Aorta (tissue), 5 donors: ENCODE measurements at regions not wholly inside any gene's neighbourhood (a gene's known extent, or its start where the extent isn't known, plus 50 kb on each side); places are given as distances from the start of the nearest gene placed in this dataset.

Experiments used
- ATAC-seq: fragments of 200-7000 bp; cut with Tn5 transposase; one replicate; pipeline ENCODE4 v1.9.1; 2022; ENCODE audit warnings: moderate library complexity; ENCODE audit not compliant: low FRiP score
- DNase-seq, 2 donors: peaks; one replicate each; pipeline ENCODE4 v3.0.0-alpha.2; 2020
- H3K27ac ChIP-seq, 2 donors: one replicate each; pipeline ENCODE4 v1.5.1; 2013; ENCODE audit warnings: low read length in 2 of 2, mild to moderate bottlenecking in 2 of 2, moderate library complexity in 2 of 2, control low read depth in 1 of 2, inconsistent platforms in 1 of 2, low read depth in 1 of 2
- H3K27me3 ChIP-seq, 2 donors: one replicate each; pipeline ENCODE4 v1.6.1; 2013; ENCODE audit warnings: control low read depth in 1 of 2, low read length in 1 of 2, mild to moderate bottlenecking in 1 of 2, moderate library complexity in 1 of 2; ENCODE audit not compliant: insufficient read depth in 2 of 2, control insufficient read depth in 1 of 2
- H3K36me3 ChIP-seq, 2 donors: one replicate each; pipeline ENCODE4 v1.6.1; 2013; ENCODE audit warnings: control low read depth in 1 of 2, low read length in 1 of 2, mild to moderate bottlenecking in 1 of 2; ENCODE audit not compliant: insufficient read depth in 2 of 2, control insufficient read depth in 1 of 2
- H3K4me1 ChIP-seq, 2 donors: one replicate each; pipeline ENCODE4 v1.6.1; 2013; ENCODE audit warnings: low read length in 2 of 2, control low read depth in 1 of 2, mild to moderate bottlenecking in 1 of 2, moderate library complexity in 1 of 2; ENCODE audit not compliant: insufficient read depth in 2 of 2, control insufficient read depth in 1 of 2
- H3K4me3 ChIP-seq, 2 donors: one replicate each; pipeline ENCODE4 v1.5.1; 2013; ENCODE audit warnings: low read length in 2 of 2, control low read depth in 1 of 2, mild to moderate bottlenecking in 1 of 2
- H3K9me3 ChIP-seq: one replicate; pipeline ENCODE4 v1.6.1; 2013; ENCODE audit warnings: mild to moderate bottlenecking, low read length; ENCODE audit not compliant: control insufficient read depth
- WGBS, 2 donors: extraction: QIAGEN DNeasy Blood & Tissue Kit; methylation state at CpG; one replicate each; pipeline ENCODE4 v1.1.7; 2013; 5-methylcytosine and 5-hydroxymethylcytosine counted together
- intact Hi-C, 2 donors: fragments of 100-400 bp; cut with DNase I; formaldehyde crosslinking; loops; one replicate each; pipeline versions ENCODE4 v1.14.2 to v1.15.0; 2022
- donor health status: healthy with polysubstance abuse.
- donor health status: Bipolar disorder and iron deficiency.
- donor health status: DM: no; HTN: no; CAD: no.
- donor health status: DM: no; HTN: no; CAD: no.
- donor health status: DM: yes; HTN: yes; CAD: no.

DNA sequence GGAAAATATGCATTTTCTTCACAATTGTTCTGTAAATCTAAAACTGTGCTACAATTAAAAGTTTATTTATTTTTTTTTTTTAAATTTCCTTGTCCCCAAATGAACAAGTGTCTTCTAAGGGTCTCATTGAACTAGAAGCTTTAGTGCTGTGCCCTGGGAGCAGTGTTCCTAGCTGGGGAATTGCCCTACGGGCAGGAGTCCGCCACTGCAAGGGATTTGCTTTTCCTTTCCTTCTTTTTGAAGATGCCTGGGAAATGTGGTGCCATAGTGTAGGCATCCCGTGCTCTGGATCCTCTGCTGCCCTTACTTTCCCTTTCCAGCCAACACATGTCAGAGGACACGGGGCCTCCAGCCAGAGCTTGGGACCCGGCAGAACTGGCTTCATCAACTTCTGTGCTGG is 177.1 kb upstream of the CTBP2 start:
- H3K36me3 ChIP-seq, result no peaks in the 10 kb centered on the region
- ATAC-seq (no peak), DNase-seq (no peak)
- H3K4me1 ChIP-seq, result no peaks in the 10 kb centered on the region
- intact Hi-C loops, result no loop called here
- no peaks in the 10 kb centered on the region for H3K9me3 ChIP-seq
- no peak overlapping the region for H3K4me3 ChIP-seq
- 63 to 77% methylated on average over 5 of the region's 5 CpGs for WGBS, 2 donors
- no peak overlapping the region for H3K27ac ChIP-seq
- H3K27me3 ChIP-seq, result peaks cover 0 to 2% of the 10 kb centered on the region in 2 donors

DNA sequence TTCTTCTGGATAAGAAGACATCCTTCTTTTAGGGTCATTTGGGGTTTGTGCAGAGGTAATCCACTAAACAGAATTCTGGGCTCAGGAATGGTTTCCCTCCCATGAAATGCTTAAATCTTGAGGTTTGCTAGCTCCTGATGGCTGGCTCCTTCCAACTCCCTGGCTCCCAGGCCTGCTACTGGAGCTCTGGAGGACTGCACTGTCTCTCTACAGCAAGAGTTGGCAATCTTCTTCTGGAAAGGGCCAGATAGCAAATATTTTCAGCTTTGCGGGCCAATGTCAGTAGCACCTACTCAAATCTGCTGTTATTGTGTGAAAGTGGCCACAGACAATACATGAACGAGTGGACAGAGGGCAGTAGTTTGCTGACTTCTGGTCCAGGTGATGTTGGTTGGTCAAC is 174.2 kb upstream of the CTBP2 start:
- intact Hi-C loops, result no loop called here
- WGBS, 2 donors, result 88% methylated on average over 2 of the region's 2 CpGs
- H3K9me3 ChIP-seq, result no peaks in the 10 kb centered on the region
- peaks cover 0 to 2% of the 10 kb centered on the region in 2 donors for H3K27me3 ChIP-seq
- DNase-seq, result no peak
- H3K27ac ChIP-seq, result no peak overlapping the region
- no peak for ATAC-seq
- no peaks in the 10 kb centered on the region for H3K36me3 ChIP-seq
- H3K4me1 ChIP-seq, result no peaks in the 10 kb centered on the region
- H3K4me3 ChIP-seq, result no peak overlapping the region

DNA sequence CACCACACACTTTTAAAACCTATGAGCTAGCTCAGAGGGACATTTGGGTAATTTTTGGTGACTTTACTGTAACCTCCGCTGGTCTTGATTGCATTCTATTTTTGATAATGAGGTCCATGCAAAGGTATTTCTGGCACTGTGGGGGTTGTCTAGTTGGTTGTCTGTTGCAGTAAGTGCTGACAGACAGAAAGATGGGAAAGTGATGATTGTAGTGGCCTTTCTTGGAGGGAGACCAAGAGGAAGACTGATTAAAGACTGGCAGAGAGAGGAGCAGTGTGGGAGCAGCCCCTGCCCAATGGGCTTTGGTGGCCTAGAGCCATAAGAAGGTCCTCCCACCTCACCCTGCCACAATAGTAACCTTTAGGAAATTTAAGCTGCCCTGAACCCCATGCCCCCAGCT is 173.4 kb upstream of the CTBP2 start:
- 29 to 48% methylated on average over 1 of the region's 1 CpG for WGBS, 2 donors
- intact Hi-C loops, result no loop called here

DNA sequence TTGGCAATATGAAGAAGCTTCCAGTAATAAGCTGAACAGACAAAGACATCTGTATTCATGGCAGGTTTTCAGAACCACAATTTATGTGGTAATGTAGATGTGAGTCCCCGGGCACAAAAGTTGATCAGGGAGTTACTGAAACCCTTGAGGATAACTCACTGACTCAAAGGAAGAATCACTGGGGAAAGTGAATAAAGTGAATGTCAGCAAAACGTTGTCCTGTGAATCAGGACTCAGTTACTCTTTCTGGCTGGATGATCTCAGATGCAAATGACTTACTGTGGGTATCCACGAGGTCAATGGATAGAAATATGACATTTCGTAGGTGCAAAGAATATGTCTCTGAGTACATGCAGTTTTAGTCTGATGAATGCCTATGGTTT is 172.8 kb upstream of the CTBP2 start:
- ATAC-seq, result no peak
- Histone ChIP-seq H3K36me3 (no peaks in the 10 kb centered on the region), H3K9me3 (no peaks in the 10 kb centered on the region), H3K4me1 (no peaks in the 10 kb centered on the region), H3K4me3 (no peak overlapping the region), H3K27ac (no peak overlapping the region), H3K27me3 (peaks cover 0 to 2% of the 10 kb centered on the region in 2 donors)
- intact Hi-C loops, result no loop called here
- WGBS, 2 donors, result 55 to 60% methylated on average over 4 of the region's 4 CpGs
- DNase-seq, result no peak

More for the DNA sequence above, 173.4 kb upstream of the CTBP2 start:
- no peak for ATAC-seq
- no peaks in the 10 kb centered on the region for H3K9me3 ChIP-seq
- no peak overlapping the region for H3K27ac ChIP-seq
- no peaks in the 10 kb centered on the region for H3K36me3 ChIP-seq
- no peak overlapping the region for H3K4me3 ChIP-seq
- peaks cover 0 to 2% of the 10 kb centered on the region in 2 donors for H3K27me3 ChIP-seq
- H3K4me1 ChIP-seq, result no peaks in the 10 kb centered on the region
- DNase-seq, result no peak

DNA sequence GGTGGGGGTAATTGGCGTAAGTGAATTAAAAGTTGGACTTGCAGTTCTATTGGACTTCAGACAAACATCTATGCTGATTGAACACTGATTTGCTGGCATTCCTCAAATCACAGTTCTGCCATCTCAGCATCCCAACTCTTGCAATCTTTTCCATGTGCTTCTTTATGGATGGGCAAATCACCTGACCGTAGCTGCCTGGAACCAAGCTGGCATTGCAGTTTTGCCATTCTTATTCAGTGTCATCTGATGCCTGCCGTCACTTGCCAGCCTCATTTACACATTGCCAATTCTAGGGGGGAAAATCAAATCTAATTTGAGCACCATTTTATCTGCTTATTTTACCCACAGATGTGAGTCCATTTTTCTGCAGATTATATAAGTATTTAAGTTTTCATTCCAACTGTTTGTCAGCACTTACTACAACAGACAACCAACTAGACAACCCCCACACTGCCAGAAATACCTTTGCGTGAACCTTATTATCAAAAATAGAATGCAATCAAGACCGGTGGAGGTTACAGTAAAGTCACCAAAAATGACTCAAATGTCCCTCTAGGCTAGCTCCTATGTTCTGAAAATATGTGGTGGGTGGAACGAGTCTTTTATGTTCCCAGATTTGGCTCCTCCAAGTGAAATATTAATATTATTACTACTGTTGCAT is 172.3 kb upstream of the CTBP2 start:
- H3K36me3 ChIP-seq, result no peaks in the 10 kb centered on the region
- WGBS, 2 donors, result 38 to 50% methylated on average over 6 of the region's 6 CpGs
- DNase-seq, result no peak
- H3K27ac ChIP-seq, result no peak overlapping the region
- H3K4me1 ChIP-seq, result no peaks in the 10 kb centered on the region
- no peak for ATAC-seq
- H3K27me3 ChIP-seq, result peaks cover 0 to 2% of the 10 kb centered on the region in 2 donors
- H3K9me3 ChIP-seq, result no peaks in the 10 kb centered on the region
- intact Hi-C loops, result no loop called here
- H3K4me3 ChIP-seq, result no peak overlapping the region

DNA sequence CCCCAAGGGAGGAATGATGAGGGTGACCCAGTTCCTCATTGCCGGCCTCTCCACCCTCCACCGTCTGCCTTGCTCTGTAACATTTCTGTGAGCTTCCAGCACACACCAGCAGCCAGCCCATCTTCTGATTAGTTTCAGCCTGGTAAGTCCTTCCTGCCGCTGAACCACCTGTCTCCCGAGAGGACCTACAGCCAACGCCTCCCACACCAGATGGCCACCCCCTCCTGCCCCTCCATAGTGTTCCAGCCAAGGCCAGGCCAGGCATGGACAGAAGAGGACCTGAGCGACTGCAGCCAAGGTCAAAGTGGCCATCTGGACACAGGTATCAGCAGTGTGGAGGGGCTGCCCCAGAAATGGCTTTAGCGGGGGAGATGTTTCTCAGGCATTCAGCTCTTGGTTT is 170.7 kb upstream of the CTBP2 start:
- Histone ChIP-seq H3K4me1 (no peaks in the 10 kb centered on the region), H3K36me3 (no peaks in the 10 kb centered on the region), H3K27me3 (peaks cover 0 to 2% of the 10 kb centered on the region in 2 donors), H3K4me3 (no peak overlapping the region), H3K9me3 (peaks cover 4% of the 10 kb centered on the region), H3K27ac (no peak overlapping the region)
- ATAC-seq (no peak), DNase-seq (no peak)
- WGBS, 2 donors, result 95 to 96% methylated on average over 7 of the region's 7 CpGs
- intact Hi-C loops, result no loop called here

DNA sequence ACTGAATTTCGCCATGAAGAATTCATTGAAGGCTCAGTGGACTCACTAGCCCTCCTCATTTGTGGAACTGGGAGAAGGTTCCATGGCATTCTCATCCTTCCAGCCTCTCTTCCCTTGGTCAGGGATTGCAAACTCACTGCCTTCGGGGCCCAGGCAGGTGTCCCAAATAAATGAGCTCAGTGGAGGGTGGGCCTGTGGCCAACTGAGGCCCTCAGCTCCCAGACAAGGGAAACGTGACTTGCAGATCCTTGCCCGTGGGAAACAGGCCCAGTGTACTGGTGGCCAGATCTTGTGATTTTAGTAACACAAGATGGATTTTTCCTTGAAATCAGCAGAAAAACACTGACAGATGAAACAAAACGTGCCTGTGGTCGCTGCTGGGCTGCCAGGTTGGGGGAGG is 168.7 kb upstream of the CTBP2 start:
- H3K27me3 ChIP-seq, result no peaks in the 10 kb centered on the region
- no peaks in the 10 kb centered on the region for H3K4me1 ChIP-seq
- no peak for DNase-seq
- ATAC-seq, result no peak
- 17 to 26% methylated on average over 6 of the region's 6 CpGs for WGBS, 2 donors
- H3K27ac ChIP-seq, result no peak overlapping the region
- intact Hi-C loops, result no loop called here
- no peaks in the 10 kb centered on the region for H3K36me3 ChIP-seq
- H3K4me3 ChIP-seq, result no peak overlapping the region
- H3K9me3 ChIP-seq, result peaks cover 8% of the 10 kb centered on the region

DNA sequence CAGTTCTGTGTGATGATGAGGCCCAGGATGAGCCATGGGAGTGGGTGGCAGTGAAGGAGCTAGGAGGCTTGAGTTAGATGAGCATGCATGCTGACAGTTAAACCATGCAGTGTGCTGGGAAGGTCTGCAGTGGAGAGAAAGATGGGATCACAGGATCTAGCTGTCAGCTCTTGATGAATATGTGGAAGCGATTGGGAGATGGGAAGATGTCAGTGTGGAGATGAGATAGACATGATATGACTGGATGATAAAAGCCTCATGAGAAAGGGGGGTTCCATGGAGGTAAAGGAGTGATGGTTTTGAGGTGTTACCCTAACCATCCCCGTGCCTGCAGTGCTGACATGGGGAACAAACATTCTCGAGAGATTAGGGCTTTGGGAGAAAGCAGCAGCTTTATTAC is 165.0 kb upstream of the CTBP2 start:
- Histone ChIP-seq H3K4me3 (no peak overlapping the region), H3K9me3 (peaks cover 11% of the 10 kb centered on the region), H3K4me1 (no peaks in the 10 kb centered on the region), H3K27me3 (no peaks in the 10 kb centered on the region), H3K36me3 (no peaks in the 10 kb centered on the region), H3K27ac (no peak overlapping the region)
- intact Hi-C loops, result no loop called here
- WGBS, 2 donors, result 60 to 62% methylated on average over 3 of the region's 3 CpGs
- DNase-seq, result no peak
- no peak for ATAC-seq

DNA sequence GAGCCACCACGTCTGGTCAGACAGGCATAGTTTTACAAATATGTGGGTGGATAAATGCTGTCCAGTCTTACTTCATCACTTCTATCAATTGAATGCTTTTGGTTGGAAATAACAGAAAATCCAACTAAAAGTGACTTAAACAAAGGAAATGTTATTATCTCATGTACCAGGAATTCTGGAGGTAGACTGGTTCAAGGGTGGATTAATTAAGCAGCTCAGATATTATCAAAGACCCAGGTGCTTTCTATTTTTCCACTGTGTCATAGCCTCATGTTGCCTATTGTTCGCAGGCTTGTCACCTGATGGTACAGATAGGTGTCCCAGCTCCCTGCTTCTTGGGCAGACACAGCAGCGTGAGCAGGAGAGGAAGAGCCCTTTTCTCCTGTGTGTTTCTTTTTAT is 156.1 kb upstream of the CTBP2 start:
- no peaks in the 10 kb centered on the region for H3K36me3 ChIP-seq
- WGBS, 2 donors, result 70 to 72% methylated on average over 3 of the region's 3 CpGs
- H3K4me3 ChIP-seq, result no peak overlapping the region
- H3K27me3 ChIP-seq, result no peaks in the 10 kb centered on the region
- H3K9me3 ChIP-seq, result peaks cover 1% of the 10 kb centered on the region
- DNase-seq (no peak), ATAC-seq (no peak)
- no peak overlapping the region for H3K27ac ChIP-seq
- no peaks in the 10 kb centered on the region for H3K4me1 ChIP-seq
- intact Hi-C loops, result no loop called here
